Neural cell (in vitro differentiated cells): ENCODE measurements at regions not wholly inside any gene's neighbourhood (a gene's known extent, or its start where the extent isn't known, plus 50 kb on each side); places are given as distances from the start of the nearest gene placed in this dataset.

ENCODE experiments used
- EP300 ChIP-seq: fragments of 450-650 bp; conservative IDR thresholded peaks from 2 replicates; pipeline ENCODE4 v1.6.1; 2014; ENCODE audit warnings: antibody characterized with exemption, mild to moderate bottlenecking, moderate library complexity; ENCODE audit not compliant: poor library complexity, severe bottlenecking
- EZH2 ChIP-seq: fragments of 200-600, 300-800 bp; shearing (Covaris generic), sonication (generic); IDR thresholded peaks from 2 replicates; pipeline ENCODE4 v1.6.1; 2014; ENCODE audit warnings: antibody characterized with exemption, low read length, borderline replicate concordance, mild to moderate bottlenecking; ENCODE audit not compliant: insufficient read depth, poor library complexity, severe bottlenecking
- POLR2AphosphoS5 ChIP-seq: IDR thresholded peaks from 2 replicates; pipeline ENCODE4 v1.6.1; 2012
- RAD21 ChIP-seq: fragments of 450-650 bp; conservative IDR thresholded peaks from 2 replicates; pipeline ENCODE4 v1.6.1; 2014; ENCODE audit warnings: antibody characterized with exemption, mild to moderate bottlenecking, moderate library complexity
- SMC3 ChIP-seq: fragments of 450-650 bp; conservative IDR thresholded peaks from 2 replicates; pipeline ENCODE4 v1.6.1; 2014; ENCODE audit warnings: antibody characterized with exemption, mild to moderate bottlenecking, moderate library complexity; ENCODE audit not compliant: poor library complexity
- TF ChIP-seq, protein P1 (sequence below): fragments of 450-650 bp; IDR thresholded peaks from 2 replicates; pipeline ENCODE4 v1.5.1; 2014; ENCODE audit warnings: antibody characterized with exemption, mild to moderate bottlenecking, moderate library complexity; ENCODE audit not compliant: poor library complexity, severe bottlenecking

DNA sequence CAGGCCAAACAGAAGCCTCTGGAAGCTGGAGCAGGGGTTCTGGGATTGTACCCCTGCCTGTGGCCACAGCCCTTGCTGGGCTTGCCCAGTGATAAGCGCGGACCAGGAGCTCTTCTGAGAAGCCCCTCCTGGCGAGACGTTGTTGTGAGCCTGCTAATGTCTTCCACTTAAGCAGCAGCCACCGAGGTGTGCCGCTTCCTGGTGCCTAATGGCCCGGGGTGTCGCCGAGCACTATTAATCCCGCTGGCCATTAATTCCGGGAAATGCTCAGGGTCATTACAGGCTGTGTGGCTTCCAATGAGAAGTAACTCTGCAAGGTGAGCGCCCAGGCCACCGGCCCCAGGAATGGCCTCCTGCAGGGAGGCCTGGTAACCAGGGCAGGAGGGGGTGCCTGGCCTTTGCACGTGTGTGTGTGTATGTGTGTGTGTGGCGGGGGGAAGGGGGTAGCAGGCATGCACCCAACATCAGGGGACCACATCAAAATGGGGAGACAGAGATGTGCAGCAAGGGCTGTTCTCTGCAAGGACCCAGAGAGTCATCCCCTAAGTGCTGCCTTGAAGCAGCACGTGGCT is 175.0 kb downstream of the URI1 start:
- TF ChIP-seq, protein P1, sequence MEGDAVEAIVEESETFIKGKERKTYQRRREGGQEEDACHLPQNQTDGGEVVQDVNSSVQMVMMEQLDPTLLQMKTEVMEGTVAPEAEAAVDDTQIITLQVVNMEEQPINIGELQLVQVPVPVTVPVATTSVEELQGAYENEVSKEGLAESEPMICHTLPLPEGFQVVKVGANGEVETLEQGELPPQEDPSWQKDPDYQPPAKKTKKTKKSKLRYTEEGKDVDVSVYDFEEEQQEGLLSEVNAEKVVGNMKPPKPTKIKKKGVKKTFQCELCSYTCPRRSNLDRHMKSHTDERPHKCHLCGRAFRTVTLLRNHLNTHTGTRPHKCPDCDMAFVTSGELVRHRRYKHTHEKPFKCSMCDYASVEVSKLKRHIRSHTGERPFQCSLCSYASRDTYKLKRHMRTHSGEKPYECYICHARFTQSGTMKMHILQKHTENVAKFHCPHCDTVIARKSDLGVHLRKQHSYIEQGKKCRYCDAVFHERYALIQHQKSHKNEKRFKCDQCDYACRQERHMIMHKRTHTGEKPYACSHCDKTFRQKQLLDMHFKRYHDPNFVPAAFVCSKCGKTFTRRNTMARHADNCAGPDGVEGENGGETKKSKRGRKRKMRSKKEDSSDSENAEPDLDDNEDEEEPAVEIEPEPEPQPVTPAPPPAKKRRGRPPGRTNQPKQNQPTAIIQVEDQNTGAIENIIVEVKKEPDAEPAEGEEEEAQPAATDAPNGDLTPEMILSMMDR = no peak
- TF ChIP-seq POLR2AphosphoS5 = no peak
- TF ChIP-seq EZH2 = no peak
- TF ChIP-seq RAD21 = no peak
- TF ChIP-seq EP300 = no peak
- no peak for TF ChIP-seq SMC3
